Tibial nerve (tissue), 4 donors: ENCODE measurements at regions not wholly inside any gene's neighbourhood (a gene's known extent, or its start where the extent isn't known, plus 50 kb on each side); places are given as distances from the start of the nearest gene placed in this dataset.
"Not testable (repeated sequence)": the region's sequence is repeated elsewhere in the genome, so short reads cannot be mapped to it uniquely, and the experiment has no call there.

Source experiments
- DNase-seq, 2 donors: peaks; one replicate each; pipeline ENCODE4 v3.0.0-alpha.2; 2019; ENCODE audit warnings: low spot score in 2 of 2
- H3K27ac ChIP-seq, 4 donors: fragments of 200-600 bp; sonication (generic) in 3 of 4; one replicate each; pipeline ENCODE4 v1.5.1; 2017 to 2019; ENCODE audit warnings: mild to moderate bottlenecking in 1 of 4
- H3K27me3 ChIP-seq, 2 donors: fragments of 200-600 bp; sonication (generic) in 1 of 2; one replicate each; pipeline versions ENCODE4 v1.5.1 to v1.6.0; 2017 to 2019
- H3K36me3 ChIP-seq, 3 donors: fragments of 200-600 bp; sonication (generic); one replicate each; pipeline ENCODE4 v1.5.1; 2018 to 2019
- H3K4me1 ChIP-seq, 4 donors: fragments of 200-600 bp; sonication (generic) in 3 of 4; one replicate each; pipeline ENCODE4 v1.5.1; 2017 to 2019
- H3K4me3 ChIP-seq, 4 donors: fragments of 200-600 bp; sonication (generic) in 3 of 4; one replicate each; pipeline ENCODE4 v1.5.1; 2017 to 2019; ENCODE audit warnings: mild to moderate bottlenecking in 1 of 4, moderate library complexity in 1 of 4
- H3K9me3 ChIP-seq, 4 donors: fragments of 200-600 bp; sonication (generic) in 3 of 4; one replicate each; pipeline ENCODE4 v1.5.1; 2017 to 2019
- CTCF ChIP-seq, 5 experiments: fragments of 200-600 bp in 3 of 5; fragments of 450-650 bp in 2 of 5; sonication (generic) in 3 of 5; IDR thresholded peaks; one replicate each; pipeline ENCODE4 v1.5.1; 2016 to 2019; ENCODE audit warnings: antibody characterized with exemption in 5 of 5, mild to moderate bottlenecking in 3 of 5, moderate library complexity in 2 of 5
- EP300 ChIP-seq, 2 donors: sonication (generic); formaldehyde crosslinking; IDR thresholded peaks; one replicate each; pipeline ENCODE4 v1.6.1; 2017; ENCODE audit warnings: antibody characterized with exemption in 2 of 2, mild to moderate bottlenecking in 1 of 2
- POLR2A ChIP-seq, 2 donors: fragments of 450-650 bp; IDR thresholded peaks; one replicate each; pipeline ENCODE4 v1.6.1; 2017; ENCODE audit warnings: antibody characterized with exemption in 2 of 2, mild to moderate bottlenecking in 2 of 2, moderate library complexity in 2 of 2
- WGBS, 2 donors: methylation state at CpG; one replicate each; pipeline ENCODE4 v1.1.5; 2018; 5-methylcytosine and 5-hydroxymethylcytosine counted together

DNA sequence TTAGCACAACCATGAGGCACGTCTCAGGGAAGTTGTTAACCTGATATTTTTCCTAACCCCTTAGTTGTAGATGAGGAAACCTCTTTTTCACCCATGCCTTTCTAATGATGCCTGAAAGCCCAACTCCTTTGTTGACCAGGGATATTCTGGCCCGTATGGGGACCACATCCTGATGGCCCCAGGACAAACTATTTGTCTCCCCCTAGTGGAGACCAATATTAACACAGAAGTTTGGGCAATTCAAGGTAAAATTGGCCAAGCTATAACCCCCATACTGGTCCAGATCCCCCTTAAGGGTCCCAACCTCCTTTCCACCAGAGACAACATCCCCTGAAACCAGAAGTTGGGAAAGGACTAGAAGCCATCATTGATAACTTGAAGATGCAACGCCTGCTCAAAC, 893.3 kb downstream of the SORCS1 start:
- Histone ChIP-seq H3K4me1 (no peaks in the 10 kb centered on the region), H3K36me3 (no peaks in the 10 kb centered on the region), H3K27ac (no peak overlapping the region), H3K4me3 (no peak overlapping the region), H3K27me3 (no peaks in the 10 kb centered on the region), H3K9me3 (no peaks in the 10 kb centered on the region)
- no peak for DNase-seq
- TF ChIP-seq POLR2A (IDR thresholded peaks at IDR 0.05) (no peak), CTCF (IDR thresholded peaks at IDR 0.05) (no peak), EP300 (IDR thresholded peaks at IDR 0.05) (no peak)
- WGBS, 2 donors: 79 to 85% methylated on average over 3 of the region's 3 CpGs

DNA sequence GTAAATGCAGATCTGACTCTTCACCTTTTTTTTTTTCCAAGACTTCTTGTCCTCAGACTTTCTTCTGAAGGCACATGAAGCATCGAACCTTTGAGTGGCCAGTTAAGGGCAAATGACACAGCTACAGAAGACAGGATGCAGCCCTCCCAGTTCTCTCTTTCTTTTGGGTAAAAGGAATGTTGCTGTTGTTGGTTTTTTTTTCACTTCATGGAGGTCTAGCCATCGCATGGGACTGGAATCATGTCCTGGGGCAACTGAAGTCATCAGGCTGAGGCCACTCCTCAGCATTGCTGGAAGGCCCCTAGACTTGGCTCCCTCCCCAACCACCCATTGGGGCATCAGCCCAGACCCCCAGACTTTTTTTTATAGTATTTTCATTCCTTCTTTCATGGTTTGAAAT, 896.5 kb downstream of the SORCS1 start:
- Histone ChIP-seq H3K27me3 (no peaks in the 10 kb centered on the region), H3K36me3 (no peaks in the 10 kb centered on the region), H3K4me3 (no peak overlapping the region), H3K9me3 (no peaks in the 10 kb centered on the region), H3K4me1 (no peaks in the 10 kb centered on the region), H3K27ac (no peak overlapping the region)
- DNase-seq: no peak
- 68 to 76% methylated on average over 2 of the region's 2 CpGs for WGBS, 2 donors
- TF ChIP-seq CTCF (IDR thresholded peaks at IDR 0.05): no peak
- no peak for TF ChIP-seq POLR2A (IDR thresholded peaks at IDR 0.05)
- TF ChIP-seq EP300 (IDR thresholded peaks at IDR 0.05): no peak

DNA sequence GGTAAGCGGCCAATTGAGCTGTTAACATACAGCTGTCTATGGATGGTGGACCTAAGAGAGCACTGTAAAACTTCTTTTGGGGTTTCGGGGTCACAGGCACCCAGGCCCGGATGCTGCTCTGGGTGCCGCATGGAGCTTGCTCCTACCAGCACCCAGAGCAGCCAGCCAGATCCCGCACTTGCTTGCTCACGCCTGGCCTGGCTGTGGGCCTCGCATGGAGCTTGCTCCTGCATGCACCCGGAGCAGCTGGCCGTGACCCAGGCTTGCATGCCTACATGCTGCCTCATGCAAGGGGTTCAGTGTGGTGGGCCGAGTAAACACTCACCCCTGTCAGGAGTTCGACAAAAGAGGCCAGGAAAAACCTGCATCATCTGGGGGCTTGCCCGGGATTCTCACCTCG, 896.9 kb downstream of the SORCS1 start:
- no peak overlapping the region for H3K4me3 ChIP-seq
- WGBS, 2 donors: 77 to 85% methylated on average over 12 to 13 of the region's 13 CpGs
- no peak overlapping the region for H3K27ac ChIP-seq
- no peaks in the 10 kb centered on the region for H3K27me3 ChIP-seq
- TF ChIP-seq EP300 (IDR thresholded peaks at IDR 0.05) (no peak), POLR2A (IDR thresholded peaks at IDR 0.05) (no peak), CTCF (IDR thresholded peaks at IDR 0.05) (no peak)
- H3K36me3 ChIP-seq: no peaks in the 10 kb centered on the region
- no peak for DNase-seq
- no peaks in the 10 kb centered on the region for H3K4me1 ChIP-seq
- no peaks in the 10 kb centered on the region for H3K9me3 ChIP-seq

DNA sequence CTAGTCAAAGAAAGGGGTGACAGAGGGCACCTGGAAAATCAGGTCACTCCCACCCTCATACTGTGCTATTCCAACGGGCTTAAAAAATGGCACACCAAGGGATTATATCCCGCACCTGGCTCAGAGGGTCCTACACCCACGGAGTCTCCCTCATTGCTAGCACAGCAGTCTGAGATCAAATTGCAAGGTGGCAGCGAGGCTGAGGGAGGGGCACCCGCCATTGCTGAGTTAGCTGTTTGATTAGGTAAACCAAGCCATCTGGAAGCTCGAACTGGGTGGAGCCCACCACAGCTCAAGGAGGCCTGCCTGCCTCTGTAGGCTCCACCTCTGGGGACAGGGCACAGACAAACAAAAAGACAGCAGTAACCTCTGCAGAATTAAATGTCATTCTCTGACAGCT, 907.1 kb downstream of the SORCS1 start:
- H3K27ac ChIP-seq, H3K36me3 ChIP-seq, H3K9me3 ChIP-seq, H3K4me3 ChIP-seq, DNase-seq, H3K27me3 ChIP-seq, H3K4me1 ChIP-seq: not testable (repeated sequence)
- 88 to 90% methylated on average over 6 of the region's 6 CpGs for whole genome bisulfite sequencing, 2 donors

GRCh38 chr10:106255111-106255678, 909.3 kb downstream of the SORCS1 start:
- H3K4me3 ChIP-seq: no peak overlapping the region
- 58 to 60% methylated on average over 6 of the region's 6 CpGs for WGBS, 2 donors
- H3K4me1 ChIP-seq: no peaks in the 10 kb centered on the region
- no peak overlapping the region for H3K27ac ChIP-seq
- no peak for DNase-seq
- H3K36me3 ChIP-seq: no peaks in the 10 kb centered on the region
- H3K27me3 ChIP-seq: no peaks in the 10 kb centered on the region
- no peaks in the 10 kb centered on the region for H3K9me3 ChIP-seq
- TF ChIP-seq POLR2A (IDR thresholded peaks at IDR 0.05) (no peak), EP300 (IDR thresholded peaks at IDR 0.05) (no peak), CTCF (IDR thresholded peaks at IDR 0.05) (no peak)

GRCh38 chr10:106254071-106254470, 910.4 kb downstream of the SORCS1 start:
- no peaks in the 10 kb centered on the region for H3K36me3 ChIP-seq
- 80 to 82% methylated on average over 6 to 7 of the region's 7 CpGs for WGBS, 2 donors
- H3K9me3 ChIP-seq: no peaks in the 10 kb centered on the region
- no peaks in the 10 kb centered on the region for H3K27me3 ChIP-seq
- TF ChIP-seq CTCF (IDR thresholded peaks at IDR 0.05) (no peak), POLR2A (IDR thresholded peaks at IDR 0.05) (no peak), EP300 (IDR thresholded peaks at IDR 0.05) (no peak)
- H3K27ac ChIP-seq: no peak overlapping the region
- no peaks in the 10 kb centered on the region for H3K4me1 ChIP-seq
- no peak for DNase-seq
- no peak overlapping the region for H3K4me3 ChIP-seq
